Hepatocyte (in vitro differentiated cells): ENCODE measurements at regions not wholly inside any gene's neighbourhood (a gene's known extent, or its start where the extent isn't known, plus 50 kb on each side); places are given as distances from the start of the nearest gene placed in this dataset.

Source experiments
- DNase-seq: peaks from one replicate; pipeline ENCODE4 v3.0.0-alpha.2; 2016; ENCODE audit warnings: low spot score
- H2AFZ ChIP-seq: fragments of 200-600 bp; sonication (generic); 2 replicates; pipeline ENCODE4 v1.6.0; 2016; ENCODE audit warnings: antibody characterized with exemption, mild to moderate bottlenecking
- H3K27ac ChIP-seq: fragments of 200-600 bp; sonication (generic); 2 replicates; pipeline ENCODE4 v1.5.1; 2016; ENCODE audit warnings: mild to moderate bottlenecking
- H3K27me3 ChIP-seq: fragments of 200-600 bp; sonication (generic); 2 replicates; pipeline ENCODE4 v1.6.1; 2016
- H3K36me3 ChIP-seq: fragments of 200-600 bp; sonication (generic); replicated peaks from 2 replicates; pipeline ENCODE4 v1.5.1; 2016; ENCODE audit warnings: low read depth; ENCODE audit not compliant: insufficient read depth
- H3K4me1 ChIP-seq: fragments of 200-600 bp; sonication (generic); 2 replicates; pipeline ENCODE4 v1.5.1; 2016; ENCODE audit warnings: mild to moderate bottlenecking, moderate library complexity; ENCODE audit not compliant: insufficient read depth
- H3K4me2 ChIP-seq: fragments of 200-600 bp; sonication (generic); 2 replicates; pipeline ENCODE4 v1.6.0; 2016
- H3K4me3 ChIP-seq: fragments of 200-600 bp; sonication (generic); 2 replicates; pipeline ENCODE4 v1.5.1; 2016; ENCODE audit warnings: mild to moderate bottlenecking
- H3K79me2 ChIP-seq: fragments of 200-600 bp; sonication (generic); 2 replicates; pipeline ENCODE4 v1.6.0; 2017; ENCODE audit warnings: mild to moderate bottlenecking
- H3K9me2 ChIP-seq: fragments of 200-600 bp; sonication (generic); replicated peaks from 2 replicates; pipeline ENCODE4 v1.6.0; 2017; ENCODE audit warnings: mild to moderate bottlenecking; ENCODE audit not compliant: insufficient read depth
- H3K9me3 ChIP-seq: fragments of 200-600 bp; sonication (generic); 2 replicates; pipeline ENCODE4 v1.5.1; 2016; ENCODE audit warnings: low read depth, mild to moderate bottlenecking
- H4K20me1 ChIP-seq: fragments of 200-600 bp; sonication (generic); 2 replicates; pipeline ENCODE4 v1.6.0; 2016; ENCODE audit warnings: mild to moderate bottlenecking; ENCODE audit not compliant: insufficient read depth, poor library complexity, severe bottlenecking
- EZH2 ChIP-seq: fragments of 200-600 bp; sonication (generic); IDR thresholded peaks from 2 replicates; pipeline ENCODE4 v1.6.1; 2016; ENCODE audit warnings: antibody characterized with exemption, mild to moderate bottlenecking, borderline replicate concordance
- EZH2phosphoT487 ChIP-seq: fragments of 200-600 bp; sonication (generic); IDR thresholded peaks from one replicate; pipeline ENCODE4 v1.6.1; 2018; ENCODE audit warnings: antibody characterized with exemption, mild to moderate bottlenecking, low read depth, moderate library complexity; ENCODE audit not compliant: unreplicated experiment, severe bottlenecking
- WGBS: methylation state at CpG from one replicate; pipeline ENCODE4 v1.1.6; 2016; ENCODE audit warnings: low lambda C conversion rate; ENCODE audit errors: missing lambda C conversion rate; 5-methylcytosine and 5-hydroxymethylcytosine counted together
- TF ChIP-seq, protein P1 (sequence below): fragments of 200-600 bp; sonication (generic); IDR thresholded peaks from 2 replicates; pipeline ENCODE4 v1.5.1; 2016; ENCODE audit warnings: antibody characterized with exemption, mild to moderate bottlenecking; ENCODE audit not compliant: poor library complexity

DNA sequence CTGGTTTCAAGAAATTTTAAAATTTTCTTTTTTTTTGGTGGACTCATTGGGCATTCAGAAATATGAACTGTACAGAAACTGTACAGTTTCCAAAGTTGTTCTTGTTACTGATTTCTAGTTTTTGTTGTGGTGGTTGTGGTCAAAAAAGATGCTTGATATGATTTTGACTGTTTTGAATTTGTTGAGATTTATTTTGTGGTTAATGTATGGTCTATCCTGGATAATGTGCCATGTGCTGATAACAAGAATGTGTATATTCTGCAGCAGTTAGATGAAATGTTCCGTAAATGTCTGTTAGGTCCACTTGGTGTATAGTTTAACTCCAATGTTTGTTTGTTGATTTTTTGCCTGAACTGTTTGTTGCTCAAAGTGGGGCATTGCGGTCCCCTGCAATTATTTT is 127.6 kb upstream of the NUDT6 start:
- WGBS: 96% methylated on average over 2 of the region's 2 CpGs
- Histone ChIP-seq H3K9me2 (no peaks in the 10 kb centered on the region), H3K4me2 (no peak overlapping the region), H3K27me3 (no peaks in the 10 kb centered on the region), H3K36me3 (no peaks in the 10 kb centered on the region), H3K79me2 (no peaks in the 10 kb centered on the region), H3K4me3 (no peak overlapping the region), H3K27ac (no peak overlapping the region), H2AFZ (no peak overlapping the region), H3K4me1 (no peaks in the 10 kb centered on the region), H3K9me3 (peaks cover 6% of the 10 kb centered on the region), H4K20me1 (no peaks in the 10 kb centered on the region)
- no peak for DNase-seq
- TF ChIP-seq EZH2phosphoT487 (no peak), EZH2 (no peak)
- TF ChIP-seq, protein P1, sequence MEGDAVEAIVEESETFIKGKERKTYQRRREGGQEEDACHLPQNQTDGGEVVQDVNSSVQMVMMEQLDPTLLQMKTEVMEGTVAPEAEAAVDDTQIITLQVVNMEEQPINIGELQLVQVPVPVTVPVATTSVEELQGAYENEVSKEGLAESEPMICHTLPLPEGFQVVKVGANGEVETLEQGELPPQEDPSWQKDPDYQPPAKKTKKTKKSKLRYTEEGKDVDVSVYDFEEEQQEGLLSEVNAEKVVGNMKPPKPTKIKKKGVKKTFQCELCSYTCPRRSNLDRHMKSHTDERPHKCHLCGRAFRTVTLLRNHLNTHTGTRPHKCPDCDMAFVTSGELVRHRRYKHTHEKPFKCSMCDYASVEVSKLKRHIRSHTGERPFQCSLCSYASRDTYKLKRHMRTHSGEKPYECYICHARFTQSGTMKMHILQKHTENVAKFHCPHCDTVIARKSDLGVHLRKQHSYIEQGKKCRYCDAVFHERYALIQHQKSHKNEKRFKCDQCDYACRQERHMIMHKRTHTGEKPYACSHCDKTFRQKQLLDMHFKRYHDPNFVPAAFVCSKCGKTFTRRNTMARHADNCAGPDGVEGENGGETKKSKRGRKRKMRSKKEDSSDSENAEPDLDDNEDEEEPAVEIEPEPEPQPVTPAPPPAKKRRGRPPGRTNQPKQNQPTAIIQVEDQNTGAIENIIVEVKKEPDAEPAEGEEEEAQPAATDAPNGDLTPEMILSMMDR: no peak

DNA sequence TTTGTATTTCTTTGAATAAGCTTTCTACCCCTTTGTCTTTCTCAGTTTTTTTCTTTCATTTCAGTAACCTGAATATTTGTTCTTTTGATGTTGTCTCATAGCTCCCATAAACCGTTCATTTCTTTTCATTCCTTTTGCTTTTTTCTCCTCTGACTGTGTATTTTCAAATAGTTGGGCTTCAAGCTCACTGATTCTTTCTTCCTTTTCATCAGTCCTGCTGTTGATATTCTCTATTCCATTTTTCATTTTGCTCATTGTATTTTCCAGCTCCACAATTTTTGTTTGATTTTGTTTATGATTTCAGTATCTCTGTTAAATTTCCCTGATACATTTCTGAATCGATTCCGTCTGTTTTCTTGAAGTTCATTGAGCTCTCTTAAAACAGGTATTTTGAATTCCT is 129.6 kb upstream of the NUDT6 start:
- Histone ChIP-seq H2AFZ (no peak overlapping the region), H3K9me3 (peaks cover 5% of the 10 kb centered on the region), H3K36me3 (no peaks in the 10 kb centered on the region), H3K4me3 (no peak overlapping the region), H3K9me2 (no peaks in the 10 kb centered on the region), H3K79me2 (no peaks in the 10 kb centered on the region), H3K27me3 (no peaks in the 10 kb centered on the region), H3K27ac (no peak overlapping the region), H3K4me2 (no peak overlapping the region), H4K20me1 (no peaks in the 10 kb centered on the region), H3K4me1 (no peaks in the 10 kb centered on the region)
- TF ChIP-seq EZH2 (no peak), EZH2phosphoT487 (no peak)
- TF ChIP-seq, protein P1: no peak
- DNase-seq: no peak
- WGBS: 100% methylated on average over 3 of the region's 3 CpGs

DNA sequence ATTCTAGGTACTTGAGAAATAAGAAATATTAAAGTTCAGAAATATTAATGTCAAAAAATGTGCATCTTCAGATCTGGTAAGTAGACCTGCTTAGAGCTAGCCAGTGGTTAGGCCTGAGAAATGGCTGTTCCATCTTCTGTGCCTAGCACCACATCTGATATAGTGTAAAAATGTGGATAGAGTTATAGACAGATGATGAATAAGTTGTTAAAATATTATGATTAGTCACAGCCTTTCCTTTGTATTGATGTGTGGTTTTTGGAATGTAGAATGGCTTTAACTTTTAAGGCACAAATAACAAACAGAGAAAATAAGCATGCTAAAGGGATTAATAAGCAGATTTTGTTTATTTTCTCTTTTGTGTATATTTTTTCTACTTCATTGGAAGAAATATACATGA is 133.5 kb upstream of the NUDT6 start:
- Histone ChIP-seq H3K36me3 (no peaks in the 10 kb centered on the region), H3K27me3 (no peaks in the 10 kb centered on the region), H3K4me2 (no peak overlapping the region), H3K4me1 (no peaks in the 10 kb centered on the region), H4K20me1 (no peaks in the 10 kb centered on the region), H2AFZ (no peak overlapping the region), H3K79me2 (no peaks in the 10 kb centered on the region), H3K27ac (no peak overlapping the region), H3K4me3 (no peak overlapping the region), H3K9me3 (no peaks in the 10 kb centered on the region), H3K9me2 (no peaks in the 10 kb centered on the region)
- TF ChIP-seq EZH2phosphoT487: no peak
- TF ChIP-seq, protein P1: no peak
- TF ChIP-seq EZH2: no peak
- no peak for DNase-seq

DNA sequence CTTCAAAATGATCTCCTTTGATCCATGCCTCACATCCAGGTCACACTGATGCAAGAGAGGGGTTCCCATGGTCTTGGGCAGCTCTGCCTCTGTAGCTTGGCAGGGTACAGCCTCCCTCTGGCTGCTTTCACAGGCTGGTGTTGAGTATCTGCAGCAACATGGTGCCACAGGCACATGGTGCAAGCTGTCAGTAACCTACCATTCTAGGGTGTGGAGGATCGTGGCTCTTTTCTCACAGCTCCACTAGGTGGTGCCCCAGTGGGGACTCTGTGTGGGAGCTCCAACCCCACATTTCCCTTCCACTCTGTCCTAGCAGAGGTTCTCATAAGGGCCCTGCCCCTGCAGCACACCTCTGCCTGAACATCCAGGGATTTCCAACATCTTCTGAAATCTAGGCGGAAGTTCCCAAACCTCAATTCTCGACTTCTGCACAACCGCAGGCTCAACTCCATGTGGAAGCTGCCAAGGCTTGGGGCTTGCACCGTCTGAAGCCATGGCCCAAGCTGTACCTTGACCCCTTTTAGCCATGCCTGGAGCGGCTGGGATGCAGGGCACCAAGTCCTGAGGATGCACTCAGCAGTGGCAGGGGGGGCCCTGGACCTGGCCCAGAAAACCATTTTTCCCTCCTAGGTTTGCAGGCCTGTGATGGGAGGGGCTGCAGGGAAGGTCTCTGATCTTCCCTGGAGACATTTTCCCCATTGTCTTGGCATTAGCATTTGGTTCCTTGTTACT is 137.8 kb upstream of the NUDT6 start:
- no peaks in the 10 kb centered on the region for H3K36me3 ChIP-seq
- WGBS: 96% methylated on average over 6 of the region's 6 CpGs
- no peaks in the 10 kb centered on the region for H4K20me1 ChIP-seq
- H3K4me2 ChIP-seq: no peak overlapping the region
- H3K79me2 ChIP-seq: no peaks in the 10 kb centered on the region
- no peak for DNase-seq
- H3K4me1 ChIP-seq: no peaks in the 10 kb centered on the region
- no peak overlapping the region for H2AFZ ChIP-seq
- H3K4me3 ChIP-seq: no peak overlapping the region
- no peaks in the 10 kb centered on the region for H3K27me3 ChIP-seq
- H3K27ac ChIP-seq: no peak overlapping the region
- TF ChIP-seq EZH2phosphoT487 (no peak), EZH2 (no peak)
- TF ChIP-seq, protein P1: no peak
- H3K9me2 ChIP-seq: no peaks in the 10 kb centered on the region
- no peaks in the 10 kb centered on the region for H3K9me3 ChIP-seq
